Stomach (tissue), 8 donors: ENCODE measurements at regions not wholly inside any gene's neighbourhood (a gene's known extent, or its start where the extent isn't known, plus 50 kb on each side); places are given as distances from the start of the nearest gene placed in this dataset.

Source experiments
- DNase-seq, 2 donors: peaks; one replicate each; pipeline versions ENCODE4 v3.0.0 to v3.0.0-alpha.2; 2013 to 2019
- H3K27ac ChIP-seq, 5 donors: fragments of 200-600 bp in 4 of 5; sonication (generic) in 4 of 5; one replicate each; pipeline ENCODE4 v1.5.1; 2013 to 2019; ENCODE audit warnings: mild to moderate bottlenecking in 1 of 5, moderate library complexity in 1 of 5
- H3K27me3 ChIP-seq, 3 donors: fragments of 200-600 bp; sonication (generic); one replicate each; pipeline ENCODE4 v1.5.1; 2017 to 2019; ENCODE audit warnings: mixed run types in 1 of 3
- H3K36me3 ChIP-seq, 4 donors: fragments of 200-600 bp; sonication (generic); 1 replicate in 3 of 4; 2 replicates in 1 of 4; pipeline ENCODE4 v1.5.1; 2016 to 2019
- H3K4me1 ChIP-seq, 4 donors: fragments of 200-600 bp; sonication (generic); one replicate each; pipeline ENCODE4 v1.5.1; 2016 to 2019
- H3K4me3 ChIP-seq, 4 donors: fragments of 200-600 bp; sonication (generic) in 3 of 4; one replicate each; pipeline ENCODE4 v1.5.1; 2016 to 2019; ENCODE audit warnings: mild to moderate bottlenecking in 1 of 4
- H3K9me3 ChIP-seq, 4 donors: fragments of 200-600 bp; sonication (generic); one replicate each; pipeline ENCODE4 v1.5.1; 2016 to 2019
- EP300 ChIP-seq: sonication (generic); formaldehyde crosslinking; IDR thresholded peaks from one replicate; pipeline ENCODE4 v1.6.1; 2017; ENCODE audit warnings: antibody characterized with exemption
- POLR2A ChIP-seq, 4 donors: fragments of 450-650 bp; IDR thresholded peaks; one replicate each; pipeline ENCODE4 v1.6.1; 2016; ENCODE audit warnings: antibody characterized with exemption in 4 of 4, control low read depth in 2 of 4, mild to moderate bottlenecking in 1 of 4, moderate library complexity in 1 of 4
- POLR2AphosphoS5 ChIP-seq, 3 donors: sonication (generic); formaldehyde crosslinking; IDR thresholded peaks; one replicate each; pipeline ENCODE4 v1.6.1; 2016; ENCODE audit warnings: antibody characterized with exemption in 3 of 3
- WGBS, 5 donors: extraction: QIAGEN DNeasy Blood & Tissue Kit in 3 of 5; methylation state at CpG; one replicate each; pipeline versions ENCODE4 v1.1.5 to v1.1.7; 2013 to 2018; 5-methylcytosine and 5-hydroxymethylcytosine counted together
- intact Hi-C: fragments of 100-400 bp; cut with DNase I; formaldehyde crosslinking; loops from one replicate; pipeline ENCODE4 v1.15.1; 2023; ENCODE audit warnings: low total_unique reads
- TF ChIP-seq, protein P1 (sequence below), 7 experiments: fragments of 450-650 bp in 4 of 7; fragments of 200-600 bp in 3 of 7; sonication (generic) in 3 of 7; IDR thresholded peaks; one replicate each; pipeline ENCODE4 v1.5.1; 2016 to 2019; ENCODE audit warnings: antibody characterized with exemption in 7 of 7, control low read depth in 2 of 7, mild to moderate bottlenecking in 1 of 7
- donor health status: healthy with polysubstance abuse.
- donor health status: Bipolar disorder and iron deficiency.
- donor health status: healthy.

GRCh38 chr20:11429889-11430519 lies 487.7 kb upstream of the BTBD3 start:
- DNase-seq: no peak
- 48 to 74% (median 68%) methylated on average over 5 of the region's 5 CpGs for WGBS, 5 donors
- Histone ChIP-seq H3K4me1 (no peaks in the 10 kb centered on the region), H3K27ac (no peak overlapping the region), H3K27me3 (no peaks in the 10 kb centered on the region), H3K4me3 (no peak overlapping the region), H3K9me3 (no peaks in the 10 kb centered on the region), H3K36me3 (no peaks in the 10 kb centered on the region)
- TF ChIP-seq, protein P1, sequence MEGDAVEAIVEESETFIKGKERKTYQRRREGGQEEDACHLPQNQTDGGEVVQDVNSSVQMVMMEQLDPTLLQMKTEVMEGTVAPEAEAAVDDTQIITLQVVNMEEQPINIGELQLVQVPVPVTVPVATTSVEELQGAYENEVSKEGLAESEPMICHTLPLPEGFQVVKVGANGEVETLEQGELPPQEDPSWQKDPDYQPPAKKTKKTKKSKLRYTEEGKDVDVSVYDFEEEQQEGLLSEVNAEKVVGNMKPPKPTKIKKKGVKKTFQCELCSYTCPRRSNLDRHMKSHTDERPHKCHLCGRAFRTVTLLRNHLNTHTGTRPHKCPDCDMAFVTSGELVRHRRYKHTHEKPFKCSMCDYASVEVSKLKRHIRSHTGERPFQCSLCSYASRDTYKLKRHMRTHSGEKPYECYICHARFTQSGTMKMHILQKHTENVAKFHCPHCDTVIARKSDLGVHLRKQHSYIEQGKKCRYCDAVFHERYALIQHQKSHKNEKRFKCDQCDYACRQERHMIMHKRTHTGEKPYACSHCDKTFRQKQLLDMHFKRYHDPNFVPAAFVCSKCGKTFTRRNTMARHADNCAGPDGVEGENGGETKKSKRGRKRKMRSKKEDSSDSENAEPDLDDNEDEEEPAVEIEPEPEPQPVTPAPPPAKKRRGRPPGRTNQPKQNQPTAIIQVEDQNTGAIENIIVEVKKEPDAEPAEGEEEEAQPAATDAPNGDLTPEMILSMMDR (IDR thresholded peaks at IDR 0.05): no peak
- no peak for TF ChIP-seq EP300
- no peak for TF ChIP-seq POLR2A (IDR thresholded peaks at IDR 0.05)
- no peak for TF ChIP-seq POLR2AphosphoS5 (IDR thresholded peaks at IDR 0.05)
- intact Hi-C loops: no loop called here

GRCh38 chr20:11430652-11431051 lies 487.0 kb upstream of the BTBD3 start:
- DNase-seq: no peak
- 61 to 78% (median 77%) methylated on average over 3 of the region's 3 CpGs for WGBS, 5 donors
- Histone ChIP-seq H3K9me3 (peaks cover 0 to under 1% (median 0%) of the 10 kb centered on the region in 4 donors), H3K27me3 (no peaks in the 10 kb centered on the region), H3K4me1 (no peaks in the 10 kb centered on the region), H3K36me3 (no peaks in the 10 kb centered on the region), H3K4me3 (no peak overlapping the region), H3K27ac (no peak overlapping the region)
- TF ChIP-seq, protein P1 (IDR thresholded peaks at IDR 0.05): no peak
- no peak for TF ChIP-seq POLR2AphosphoS5 (IDR thresholded peaks at IDR 0.05)
- TF ChIP-seq EP300: no peak
- no peak for TF ChIP-seq POLR2A (IDR thresholded peaks at IDR 0.05)
- intact Hi-C loops: no loop called here

DNA sequence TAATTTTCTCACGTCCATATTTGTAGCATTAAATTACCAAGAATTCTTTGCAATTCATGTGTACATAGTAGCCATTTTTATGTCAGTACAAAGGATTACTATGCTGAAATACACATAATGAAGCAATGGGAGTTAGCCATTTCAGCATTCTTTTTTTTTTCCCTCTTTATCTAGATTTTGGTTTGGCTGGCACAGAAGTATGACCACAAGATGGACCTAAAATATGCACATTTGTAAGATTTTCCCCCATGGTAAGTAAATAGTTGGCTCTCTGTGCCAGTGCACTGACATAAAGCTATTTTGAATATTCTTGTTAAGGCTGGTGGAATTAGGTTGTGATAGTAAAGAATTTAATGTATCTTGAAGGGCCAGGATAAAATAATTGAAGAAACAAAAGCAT lies 486.1 kb upstream of the BTBD3 start:
- no peaks in the 10 kb centered on the region for H3K27me3 ChIP-seq
- intact Hi-C loops: no loop called here
- no peaks in the 10 kb centered on the region for H3K36me3 ChIP-seq
- H3K9me3 ChIP-seq: peaks cover 0 to 10% (median 4%) of the 10 kb centered on the region in 4 donors
- no peak overlapping the region for H3K4me3 ChIP-seq
- WGBS, 5 donors: 83 to 94% (median 90%) methylated on average over 1 of the region's 1 CpG
- no peaks in the 10 kb centered on the region for H3K4me1 ChIP-seq
- TF ChIP-seq EP300 (no peak), POLR2AphosphoS5 (IDR thresholded peaks at IDR 0.05) (no peak), POLR2A (IDR thresholded peaks at IDR 0.05) (no peak)
- TF ChIP-seq, protein P1 (IDR thresholded peaks at IDR 0.05): no peak
- DNase-seq: no peak
- no peak overlapping the region for H3K27ac ChIP-seq

DNA sequence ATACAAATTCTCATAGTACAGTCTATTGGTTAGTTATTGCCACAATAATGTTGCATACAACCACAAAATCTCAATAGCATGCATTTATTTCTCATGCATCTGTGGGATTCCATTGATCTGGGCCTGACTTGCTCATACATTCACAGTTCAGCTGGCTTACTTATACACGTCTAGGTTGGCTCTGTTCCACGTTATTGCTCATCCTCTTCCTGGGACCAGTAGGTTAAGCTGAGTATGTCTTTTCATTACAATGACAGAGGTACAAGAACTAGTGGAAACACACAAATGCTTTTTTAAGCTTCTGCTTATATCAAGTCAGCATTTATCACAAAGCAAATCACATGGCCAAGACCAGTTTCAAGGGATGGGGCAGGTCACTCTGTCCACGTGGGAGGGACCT lies 485.3 kb upstream of the BTBD3 start:
- no peak overlapping the region for H3K4me3 ChIP-seq
- H3K27me3 ChIP-seq: no peaks in the 10 kb centered on the region
- peaks cover 0 to 17% (median 6%) of the 10 kb centered on the region in 4 donors for H3K9me3 ChIP-seq
- 47 to 56% (median 52%) methylated on average over 3 of the region's 3 CpGs for WGBS, 5 donors
- intact Hi-C loops: no loop called here
- no peak overlapping the region for H3K27ac ChIP-seq
- H3K4me1 ChIP-seq: no peaks in the 10 kb centered on the region
- no peaks in the 10 kb centered on the region for H3K36me3 ChIP-seq
- DNase-seq: no peak
- TF ChIP-seq EP300: no peak

DNA sequence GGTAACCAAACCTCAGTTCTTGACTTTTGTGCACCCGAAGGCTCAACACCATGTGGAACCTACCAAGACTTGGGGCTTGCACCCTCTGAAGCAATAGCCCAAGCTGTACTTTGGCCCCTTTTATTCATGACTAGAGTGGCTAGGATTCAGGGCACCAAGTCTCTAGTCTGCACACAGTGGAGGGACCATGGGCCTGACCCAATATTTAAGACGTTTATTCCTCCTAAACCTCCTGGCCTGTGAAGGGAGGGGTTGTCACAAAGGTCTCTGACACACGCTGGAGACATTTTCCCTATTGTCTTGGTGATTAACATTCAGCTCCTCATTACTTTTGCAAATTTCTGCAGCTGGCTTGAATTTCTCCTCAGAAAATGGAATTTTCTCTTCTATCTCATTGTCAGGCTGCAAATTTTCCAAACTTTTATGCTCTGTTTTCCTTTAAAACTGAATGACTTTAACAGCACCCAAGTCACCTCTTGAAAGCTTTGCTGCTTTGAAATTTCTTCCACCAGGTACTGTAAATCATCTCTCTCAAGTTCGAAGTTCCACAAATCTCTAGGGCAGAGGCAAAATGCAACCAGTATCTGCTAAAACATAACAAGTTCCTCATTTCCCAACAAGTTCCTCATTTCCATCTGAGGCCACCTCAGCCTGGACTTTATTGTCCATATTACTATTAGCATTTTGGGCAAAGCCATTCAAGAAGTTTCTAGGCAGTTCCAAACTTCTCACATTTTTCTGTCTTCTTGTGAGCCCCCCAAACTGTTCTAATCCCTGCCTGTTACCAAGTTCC lies 481.4 kb upstream of the BTBD3 start:
- WGBS, 5 donors: 76 to 84% (median 81%) methylated on average over 4 of the region's 4 CpGs
- Histone ChIP-seq H3K36me3 (no peaks in the 10 kb centered on the region), H3K27ac (no peak overlapping the region), H3K27me3 (no peaks in the 10 kb centered on the region), H3K4me1 (no peaks in the 10 kb centered on the region), H3K4me3 (no peak overlapping the region), H3K9me3 (peaks cover 0 to 17% (median 6%) of the 10 kb centered on the region in 4 donors)
- intact Hi-C loops: no loop called here
- no peak for DNase-seq
- TF ChIP-seq EP300: no peak
- no peak for TF ChIP-seq POLR2AphosphoS5 (IDR thresholded peaks at IDR 0.05)
- TF ChIP-seq POLR2A (IDR thresholded peaks at IDR 0.05): no peak
- TF ChIP-seq, protein P1 (IDR thresholded peaks at IDR 0.05): no peak
